ENCODE measurements at regions not wholly inside any gene's neighbourhood (a gene's known extent, or its start where the extent isn't known, plus 50 kb on each side); places are given as distances from the start of the nearest gene placed in this dataset.
"Not testable (repeated sequence)": the region's sequence is repeated elsewhere in the genome, so short reads cannot be mapped to it uniquely, and the experiment has no call there.

GRCh38 chr5:152480677-152481076 is 75.6 kb upstream of the NMUR2 start:
- TF ChIP-seq ATF2 (IDR thresholded peaks at IDR 0.05; ENCODE audit: low read length); MLLT1 (IDR thresholded peaks at IDR 0.05); HDGF (IDR thresholded peaks at IDR 0.05); CTCF (IDR thresholded peaks at IDR 0.05 in 2 of 3, conservative IDR thresholded peaks at IDR 0.05 in 1 of 3; ENCODE audit: control insufficient read depth in 2 of 3, extremely low read depth in 1 of 3, insufficient read depth in 1 of 3, low read depth in 3 of 3, low read length in 3 of 3); POLR2A (IDR thresholded peaks at IDR 0.05; ENCODE audit: low read depth, low read length); SP1 (IDR thresholded peaks at IDR 0.05; ENCODE audit: low read depth, low read length); ZNF207 (IDR thresholded peaks at IDR 0.05; ENCODE audit: borderline replicate concordance); ZBTB33 (IDR thresholded peaks at IDR 0.05); RBBP5 (conservative IDR thresholded peaks at IDR 0.05); CREB1 (IDR thresholded peaks at IDR 0.05; ENCODE audit: low read depth); NR2C2 (IDR thresholded peaks at IDR 0.05; ENCODE audit: borderline replicate concordance, control insufficient read depth, insufficient read length, low read depth); BCLAF1 (IDR thresholded peaks at IDR 0.05): not testable (repeated sequence)
